ENCODE measurements at regions not wholly inside any gene's neighbourhood (a gene's known extent, or its start where the extent isn't known, plus 50 kb on each side); places are given as distances from the start of the nearest gene placed in this dataset.
"Not testable (repeated sequence)": the region's sequence is repeated elsewhere in the genome, so short reads cannot be mapped to it uniquely, and the experiment has no call there.

- not testable (repeated sequence) for FAIRE-seq
These were observed 59.2 kb downstream of the CXorf49B start for GRCh38 chrX:71822314-71822713.

GRCh38 chrX:71823391-71824057 is 60.4 kb downstream of the CXorf49B start:
- no peak for FAIRE-seq

- FAIRE-seq: no peak
These were observed 64.9 kb downstream of the CXorf49B start for GRCh38 chrX:71828086-71828485.

- not testable (repeated sequence) for FAIRE-seq
These were observed 72.6 kb upstream of the NHSL2 start for GRCh38 chrX:71838092-71838491.

- no peak for FAIRE-seq
These were observed 64.2 kb upstream of the NHSL2 start for GRCh38 chrX:71846429-71846828.

- no peak for FAIRE-seq
These were observed 58.5 kb upstream of the NHSL2 start for GRCh38 chrX:71852182-71852581.

- peak; percentile 31 for FAIRE-seq
These were observed 51.0 kb upstream of the NHSL2 start for GRCh38 chrX:71859637-71860036.

Measured in TTC549 (cell line).